Thymus (tissue), 11 donors: ENCODE measurements at regions not wholly inside any gene's neighbourhood (a gene's known extent, or its start where the extent isn't known, plus 50 kb on each side); places are given as distances from the start of the nearest gene placed in this dataset.

Experiments
- DNase-seq, 9 donors: peaks; one replicate each; pipeline ENCODE4 v3.0.0-alpha.2; 2013; ENCODE audit warnings: low spot score in 9 of 9, low read depth in 6 of 9, missing footprints in 1 of 9
- H3K27ac ChIP-seq, 2 donors: one replicate each; pipeline ENCODE4 v1.5.1; 2013; ENCODE audit warnings: control low read depth in 1 of 2, low read depth in 1 of 2, low read length in 1 of 2, mild to moderate bottlenecking in 1 of 2, moderate library complexity in 1 of 2
- H3K27me3 ChIP-seq, 2 donors: one replicate each; pipeline ENCODE4 v1.5.1; 2013; ENCODE audit warnings: low read length in 1 of 2; ENCODE audit not compliant: control insufficient read depth in 2 of 2, insufficient read depth in 1 of 2
- H3K36me3 ChIP-seq, 2 donors: one replicate each; pipeline ENCODE4 v1.5.1; 2013; ENCODE audit warnings: low read length in 1 of 2, mild to moderate bottlenecking in 1 of 2, moderate library complexity in 1 of 2; ENCODE audit not compliant: control insufficient read depth in 2 of 2, insufficient read depth in 2 of 2
- H3K4me1 ChIP-seq, 2 donors: one replicate each; pipeline ENCODE4 v1.5.1; 2013; ENCODE audit warnings: low read length in 2 of 2; ENCODE audit not compliant: control insufficient read depth in 2 of 2, insufficient read depth in 2 of 2
- H3K4me3 ChIP-seq, 2 donors: one replicate each; pipeline ENCODE4 v1.5.1; 2013; ENCODE audit warnings: low read length in 2 of 2, control low read depth in 1 of 2, mild to moderate bottlenecking in 1 of 2
- H3K9me3 ChIP-seq, 2 donors: one replicate each; pipeline ENCODE4 v1.5.1; 2013; ENCODE audit warnings: low read length in 1 of 2, mild to moderate bottlenecking in 1 of 2; ENCODE audit not compliant: control insufficient read depth in 2 of 2, insufficient read depth in 1 of 2
- WGBS: extraction: QIAGEN DNeasy Blood & Tissue Kit; methylation state at CpG from one replicate; pipeline ENCODE4 v1.1.7; 2013; 5-methylcytosine and 5-hydroxymethylcytosine counted together
- donor health status: healthy.

DNA sequence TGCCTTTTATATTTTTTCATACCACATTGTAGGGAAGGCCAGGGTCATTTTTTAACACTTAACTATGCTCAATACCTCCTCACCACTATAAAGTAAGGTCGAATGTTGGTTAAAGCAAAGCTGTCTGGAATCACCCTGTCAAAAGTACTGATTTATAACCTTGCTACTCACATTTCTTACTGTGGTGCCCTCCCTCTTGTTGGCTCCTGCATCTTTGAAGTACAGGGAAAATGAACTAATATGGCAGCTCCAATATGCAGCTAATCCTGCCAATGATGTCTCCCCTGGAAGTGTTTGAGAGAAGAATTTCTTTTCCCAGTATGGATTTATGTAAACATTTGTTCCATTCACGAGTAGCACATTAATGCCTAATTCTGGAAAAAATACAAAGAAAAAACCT lies 108.4 kb upstream of the RPS23 start:
- Histone ChIP-seq H3K27me3 (no peaks in the 10 kb centered on the region), H3K9me3 (peaks cover 0 to 2% of the 10 kb centered on the region in 2 donors), H3K4me3 (no peak overlapping the region), H3K4me1 (peaks cover 0 to 3% of the 10 kb centered on the region in 2 donors), H3K27ac (no peak overlapping the region), H3K36me3 (no peaks in the 10 kb centered on the region)
- 80% methylated on average over 2 of the region's 2 CpGs for WGBS
- no peak for DNase-seq

DNA sequence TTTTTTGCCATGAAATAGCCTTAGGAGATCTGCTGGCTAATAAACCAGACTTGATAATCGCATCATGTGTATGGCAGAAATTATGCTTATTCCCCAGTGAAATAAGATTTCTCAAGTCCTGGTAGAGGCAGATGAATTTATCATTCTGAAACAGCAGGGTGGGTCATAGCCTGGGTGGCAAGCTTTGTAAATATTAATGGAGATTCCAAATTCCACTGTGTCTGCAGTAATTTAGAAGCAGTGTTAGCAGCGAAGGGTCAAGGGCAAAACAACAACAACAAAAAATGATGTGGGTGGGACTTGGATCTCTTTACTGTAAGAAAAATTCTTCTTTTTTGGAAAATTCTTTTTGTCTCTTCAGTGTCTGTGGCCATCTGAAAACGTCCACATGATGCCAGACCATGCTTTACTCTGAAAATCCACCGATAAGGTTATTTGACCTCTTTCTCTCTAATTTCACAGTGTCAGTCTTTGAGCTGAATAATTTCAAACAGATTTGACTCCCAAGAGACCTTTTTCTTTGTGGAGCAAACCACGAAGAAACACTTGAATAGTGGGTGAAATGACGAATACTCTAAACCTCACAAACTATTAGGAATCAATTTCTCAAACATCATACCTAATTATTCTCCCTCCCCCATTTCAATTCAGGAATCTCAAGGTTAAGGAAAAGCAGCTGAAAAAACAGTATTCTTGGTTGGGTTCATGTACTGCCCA lies 106.0 kb upstream of the RPS23 start:
- Histone ChIP-seq H3K4me1 (peaks cover 0 to 3% of the 10 kb centered on the region in 2 donors), H3K36me3 (no peaks in the 10 kb centered on the region), H3K9me3 (peaks cover 0 to 2% of the 10 kb centered on the region in 2 donors), H3K27me3 (no peaks in the 10 kb centered on the region), H3K4me3 (no peak overlapping the region), H3K27ac (no peak overlapping the region)
- 94% methylated on average over 6 of the region's 6 CpGs for WGBS
- no peak for DNase-seq

- Histone ChIP-seq H3K4me3 (no peak overlapping the region), H3K36me3 (no peaks in the 10 kb centered on the region), H3K27me3 (no peaks in the 10 kb centered on the region), H3K4me1 (no peaks in the 10 kb centered on the region), H3K9me3 (no peaks in the 10 kb centered on the region), H3K27ac (no peak overlapping the region)
- DNase-seq, result no peak
- WGBS, result 99% methylated on average over 1 of the region's 1 CpG
Observed at GRCh38 chr5:82381591-82381990, 103.4 kb upstream of the RPS23 start.

GRCh38 chr5:82376307-82376706 lies 98.2 kb upstream of the RPS23 start:
- DNase-seq, result no peak
- Histone ChIP-seq H3K27ac (no peak overlapping the region), H3K9me3 (no peaks in the 10 kb centered on the region), H3K36me3 (no peaks in the 10 kb centered on the region), H3K27me3 (no peaks in the 10 kb centered on the region), H3K4me1 (no peaks in the 10 kb centered on the region), H3K4me3 (no peak overlapping the region)
- 98% methylated on average over 2 of the region's 2 CpGs for WGBS

DNA sequence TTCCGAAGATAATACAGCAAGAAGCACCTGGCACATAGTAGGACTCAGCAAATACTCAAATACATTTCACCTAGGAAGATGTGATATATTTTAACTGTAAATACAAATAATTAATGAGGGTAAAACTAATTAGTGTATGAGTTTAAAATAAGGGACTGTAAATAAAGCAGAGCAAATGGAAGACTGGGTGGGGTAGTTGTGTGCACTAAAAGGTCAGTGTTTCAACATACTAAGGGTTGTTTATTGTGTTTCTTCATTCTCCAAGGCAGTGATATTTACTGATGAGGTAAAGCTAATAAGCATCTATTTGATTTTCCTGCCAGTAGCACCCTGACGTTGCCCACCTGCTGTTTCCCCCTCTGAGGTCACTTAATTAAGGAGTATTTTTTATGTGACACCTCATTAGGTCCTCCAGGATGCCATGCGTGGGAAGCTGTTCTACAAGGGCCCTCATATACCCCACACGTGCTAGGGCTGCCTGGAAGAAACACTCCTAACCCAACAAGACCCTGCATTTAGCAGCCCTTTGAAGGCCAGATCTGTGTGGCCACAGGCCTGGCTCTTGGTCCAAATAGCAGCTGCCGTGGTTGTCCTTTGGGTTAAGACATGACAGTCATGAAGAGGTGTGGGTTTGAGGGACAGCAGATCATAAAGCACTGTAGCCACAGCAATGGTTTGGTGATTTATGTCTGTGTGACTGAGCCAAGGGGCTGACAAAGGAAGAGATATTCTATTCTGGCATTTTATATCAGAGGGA lies 97.5 kb upstream of the RPS23 start:
- no peaks in the 10 kb centered on the region for H3K36me3 ChIP-seq
- WGBS, result 81% methylated on average over 5 of the region's 5 CpGs
- H3K27me3 ChIP-seq, result no peaks in the 10 kb centered on the region
- DNase-seq, result no peak
- H3K4me3 ChIP-seq, result no peak overlapping the region
- H3K27ac ChIP-seq, result no peak overlapping the region
- no peaks in the 10 kb centered on the region for H3K9me3 ChIP-seq
- no peaks in the 10 kb centered on the region for H3K4me1 ChIP-seq

DNA sequence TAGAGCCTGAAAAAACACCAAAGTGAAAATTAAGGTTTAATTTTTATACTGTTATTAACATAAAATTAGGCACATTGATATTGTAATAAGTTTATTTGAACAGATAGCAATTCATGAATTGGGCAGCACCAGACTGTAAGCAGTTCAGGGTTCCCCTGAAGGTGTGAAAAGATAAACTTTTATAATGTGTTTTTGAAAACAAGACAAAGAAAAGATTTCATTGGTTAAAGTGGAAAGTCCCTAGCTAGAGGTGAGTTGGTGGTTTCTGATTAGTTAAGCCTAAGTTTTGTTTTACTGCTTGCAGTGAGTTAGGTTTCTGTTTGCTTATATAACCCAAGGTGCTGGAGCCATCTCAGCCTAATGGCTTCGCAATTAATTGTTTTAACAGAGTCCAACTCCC lies 96.5 kb upstream of the RPS23 start:
- Histone ChIP-seq H3K27ac (no peak overlapping the region), H3K36me3 (no peaks in the 10 kb centered on the region), H3K27me3 (no peaks in the 10 kb centered on the region), H3K4me3 (no peak overlapping the region), H3K4me1 (no peaks in the 10 kb centered on the region), H3K9me3 (no peaks in the 10 kb centered on the region)
- WGBS, result 100% methylated on average over 1 of the region's 1 CpG
- no peak for DNase-seq

DNA sequence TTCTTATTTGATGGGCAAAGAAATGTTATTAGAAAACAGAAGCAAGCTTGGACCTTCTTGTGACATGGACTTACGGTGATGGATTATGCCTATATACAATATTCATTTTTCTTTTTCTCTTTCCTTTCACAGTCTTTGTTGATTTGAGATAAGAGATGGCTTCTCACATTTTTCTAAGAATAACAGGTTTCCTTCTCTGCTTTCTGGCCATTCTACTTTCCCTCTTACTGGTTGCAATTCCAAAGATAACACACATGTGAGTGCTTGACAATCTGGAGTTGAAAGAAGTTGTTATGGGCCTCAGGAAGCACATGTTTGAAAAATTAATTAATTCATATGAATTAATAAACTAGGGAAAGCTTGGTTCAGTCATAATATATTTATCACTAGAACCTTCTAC lies 89.8 kb upstream of the RPS23 start:
- no peak for DNase-seq
- Histone ChIP-seq H3K27me3 (no peaks in the 10 kb centered on the region), H3K9me3 (no peaks in the 10 kb centered on the region), H3K27ac (no peak overlapping the region), H3K4me1 (peaks cover 10 to 21% of the 10 kb centered on the region in 2 donors), H3K4me3 (no peak overlapping the region), H3K36me3 (no peaks in the 10 kb centered on the region)
- 100% methylated on average over 1 of the region's 1 CpG for WGBS

- Histone ChIP-seq H3K4me3 (no peak overlapping the region), H3K36me3 (no peaks in the 10 kb centered on the region), H3K27me3 (no peaks in the 10 kb centered on the region), H3K4me1 (peaks cover 10 to 24% of the 10 kb centered on the region in 2 donors), H3K27ac (no peak overlapping the region), H3K9me3 (no peaks in the 10 kb centered on the region)
- DNase-seq, result no peak
- 96% methylated on average over 5 of the region's 5 CpGs for WGBS
Observed at GRCh38 chr5:82365744-82366228, 87.6 kb upstream of the RPS23 start.

- peaks cover 10 to 24% of the 10 kb centered on the region in 2 donors for H3K4me1 ChIP-seq
- WGBS, result 97% methylated on average over 4 of the region's 4 CpGs
- no peak overlapping the region for H3K4me3 ChIP-seq
- H3K27me3 ChIP-seq, result no peaks in the 10 kb centered on the region
- no peaks in the 10 kb centered on the region for H3K36me3 ChIP-seq
- DNase-seq, result no peak
- no peak overlapping the region for H3K27ac ChIP-seq
- no peaks in the 10 kb centered on the region for H3K9me3 ChIP-seq
Observed at GRCh38 chr5:82365026-82365425, 86.9 kb upstream of the RPS23 start.
